ENCODE measurements at regions not wholly inside any gene's neighbourhood (a gene's known extent, or its start where the extent isn't known, plus 50 kb on each side); places are given as distances from the start of the nearest gene placed in this dataset.
A peak's percentile ranks its signal among the peaks of the same experiment; 100 is the strongest.

GRCh38 chr6:170211404-170212025 is 79.4 kb downstream of the DLL1 start:
- TF ChIP-seq CTCF (IDR thresholded peaks at IDR 0.05; ENCODE audit: extremely low read depth, low read depth, low read length), result no peak
- Histone ChIP-seq H3K27ac (ENCODE audit: low read depth, low read length) (no peak overlapping the region), H3K79me2 (ENCODE audit: insufficient read depth, low read length) (no peaks in the 10 kb centered on the region), H3K27me3 (ENCODE audit: insufficient read depth, low read length) (no peaks in the 10 kb centered on the region), H3K4me1 (ENCODE audit: insufficient read depth, low read length) (no peaks in the 10 kb centered on the region), H3K4me3 (ENCODE audit: insufficient read depth, low read length) (no peak overlapping the region), H3K36me3 (ENCODE audit: insufficient read depth, low read length) (no peaks in the 10 kb centered on the region), H3K9me3 (ENCODE audit: low read depth, low read length) (no peaks in the 10 kb centered on the region), H3K4me2 (ENCODE audit: insufficient read depth, low read length) (no peak overlapping the region), H4K20me1 (ENCODE audit: insufficient read depth, low read length) (no peaks in the 10 kb centered on the region), H2AFZ (ENCODE audit: low read length) (no peak overlapping the region)
- DNase-seq (ENCODE audit: insufficient read length, low spot score, missing footprints), result peak; percentile 77

- DNase-seq (ENCODE audit: insufficient read length, low spot score, missing footprints), result peak; percentile 80
- no peaks in the 10 kb centered on the region for H3K9me3 ChIP-seq (ENCODE audit: low read depth, low read length)
- no peaks in the 10 kb centered on the region for H4K20me1 ChIP-seq (ENCODE audit: insufficient read depth, low read length)
- no peak overlapping the region for H3K27ac ChIP-seq (ENCODE audit: low read depth, low read length)
- no peaks in the 10 kb centered on the region for H3K27me3 ChIP-seq (ENCODE audit: insufficient read depth, low read length)
- no peak overlapping the region for H3K4me2 ChIP-seq (ENCODE audit: insufficient read depth, low read length)
- no peak overlapping the region for H3K4me3 ChIP-seq (ENCODE audit: insufficient read depth, low read length)
- no peaks in the 10 kb centered on the region for H3K79me2 ChIP-seq (ENCODE audit: insufficient read depth, low read length)
- no peak overlapping the region for H2AFZ ChIP-seq (ENCODE audit: low read length)
- no peaks in the 10 kb centered on the region for H3K4me1 ChIP-seq (ENCODE audit: insufficient read depth, low read length)
- no peaks in the 10 kb centered on the region for H3K36me3 ChIP-seq (ENCODE audit: insufficient read depth, low read length)
- no peak for TF ChIP-seq CTCF (IDR thresholded peaks at IDR 0.05; ENCODE audit: extremely low read depth, low read depth, low read length)
Measured at GRCh38 chr6:170210651-170211403, 80.1 kb downstream of the DLL1 start.

- H3K27ac ChIP-seq (ENCODE audit: low read depth, low read length), result no peak overlapping the region
- H3K4me1 ChIP-seq (ENCODE audit: insufficient read depth, low read length), result no peaks in the 10 kb centered on the region
- no peaks in the 10 kb centered on the region for H3K36me3 ChIP-seq (ENCODE audit: insufficient read depth, low read length)
- TF ChIP-seq CTCF (IDR thresholded peaks at IDR 0.05; ENCODE audit: extremely low read depth, low read depth, low read length), result no peak
- peak; percentile 54 for DNase-seq (ENCODE audit: insufficient read length, low spot score, missing footprints)
- H4K20me1 ChIP-seq (ENCODE audit: insufficient read depth, low read length), result no peaks in the 10 kb centered on the region
- H3K79me2 ChIP-seq (ENCODE audit: insufficient read depth, low read length), result no peaks in the 10 kb centered on the region
- no peak overlapping the region for H2AFZ ChIP-seq (ENCODE audit: low read length)
- no peak overlapping the region for H3K4me2 ChIP-seq (ENCODE audit: insufficient read depth, low read length)
- no peaks in the 10 kb centered on the region for H3K27me3 ChIP-seq (ENCODE audit: insufficient read depth, low read length)
- no peaks in the 10 kb centered on the region for H3K9me3 ChIP-seq (ENCODE audit: low read depth, low read length)
- H3K4me3 ChIP-seq (ENCODE audit: insufficient read depth, low read length), result no peak overlapping the region
Measured at GRCh38 chr6:170210026-170210390, 80.9 kb downstream of the DLL1 start.

GRCh38 chr6:170209354-170210025 is 81.4 kb downstream of the DLL1 start:
- no peak for TF ChIP-seq CTCF (IDR thresholded peaks at IDR 0.05; ENCODE audit: extremely low read depth, low read depth, low read length)
- Histone ChIP-seq H3K4me2 (ENCODE audit: insufficient read depth, low read length) (no peak overlapping the region), H3K27ac (ENCODE audit: low read depth, low read length) (no peak overlapping the region), H3K4me3 (ENCODE audit: insufficient read depth, low read length) (no peak overlapping the region), H2AFZ (ENCODE audit: low read length) (no peak overlapping the region), H3K79me2 (ENCODE audit: insufficient read depth, low read length) (no peaks in the 10 kb centered on the region), H4K20me1 (ENCODE audit: insufficient read depth, low read length) (no peaks in the 10 kb centered on the region), H3K4me1 (ENCODE audit: insufficient read depth, low read length) (no peaks in the 10 kb centered on the region), H3K36me3 (ENCODE audit: insufficient read depth, low read length) (no peaks in the 10 kb centered on the region), H3K27me3 (ENCODE audit: insufficient read depth, low read length) (no peaks in the 10 kb centered on the region), H3K9me3 (ENCODE audit: low read depth, low read length) (no peaks in the 10 kb centered on the region)
- peak; percentile 83 for DNase-seq (ENCODE audit: insufficient read length, low spot score, missing footprints)

Data from osteoblast (primary cell).